Thyroid gland (tissue), 4 donors: ENCODE measurements at regions not wholly inside any gene's neighbourhood (a gene's known extent, or its start where the extent isn't known, plus 50 kb on each side); places are given as distances from the start of the nearest gene placed in this dataset.

Experiments used
- DNase-seq, 2 donors: peaks; one replicate each; pipeline ENCODE4 v3.0.0-alpha.2; 2019
- H3K27ac ChIP-seq, 3 donors: fragments of 200-600 bp; sonication (generic); 1 replicate in 2 of 3; 2 replicates in 1 of 3; pipeline ENCODE4 v1.5.1; 2016 to 2019; ENCODE audit warnings: mild to moderate bottlenecking in 1 of 3, moderate library complexity in 1 of 3
- H3K27me3 ChIP-seq: fragments of 200-600 bp; sonication (generic); one replicate; pipeline ENCODE4 v1.5.1; 2019
- H3K36me3 ChIP-seq, 2 donors: fragments of 200-600 bp; sonication (generic); one replicate each; pipeline ENCODE4 v1.5.1; 2016 to 2019
- H3K4me1 ChIP-seq, 2 donors: fragments of 200-600 bp; sonication (generic); one replicate each; pipeline ENCODE4 v1.5.1; 2017 to 2019
- H3K4me3 ChIP-seq, 3 donors: fragments of 200-600 bp; sonication (generic); replicated peaks in 1 of 3; 1 replicate in 2 of 3; 2 replicates in 1 of 3; pipeline ENCODE4 v1.5.1; 2016; ENCODE audit warnings: mild to moderate bottlenecking in 1 of 3
- H3K9me3 ChIP-seq: fragments of 200-600 bp; sonication (generic); one replicate; pipeline ENCODE4 v1.5.1; 2017
- CTCF ChIP-seq, 6 experiments: fragments of 200-600 bp in 3 of 6; fragments of 450-650 bp in 3 of 6; sonication (generic) in 3 of 6; IDR thresholded peaks; one replicate each; pipeline ENCODE4 v1.5.1; 2016 to 2019; ENCODE audit warnings: antibody characterized with exemption in 6 of 6, mild to moderate bottlenecking in 2 of 6, inconsistent platforms in 1 of 6, moderate library complexity in 1 of 6
- POLR2A ChIP-seq, 2 donors: fragments of 450-650 bp; IDR thresholded peaks; one replicate each; pipeline ENCODE4 v1.6.1; 2017; ENCODE audit warnings: antibody characterized with exemption in 2 of 2, mild to moderate bottlenecking in 2 of 2, moderate library complexity in 1 of 2
- whole genome bisulfite sequencing, 2 donors: methylation state at CpG; one replicate each; pipeline ENCODE4 v1.1.5; 2017; 5-methylcytosine and 5-hydroxymethylcytosine counted together
- intact Hi-C: fragments of 100-400 bp; cut with DNase I; formaldehyde crosslinking; loops from one replicate; pipeline ENCODE4 v1.15.1; 2023

GRCh38 chr15:95793231-95793630, 537.3 kb upstream of the NR2F2 start:
- Histone ChIP-seq H3K27ac (no peak overlapping the region), H3K36me3 (no peaks in the 10 kb centered on the region), H3K4me1 (no peaks in the 10 kb centered on the region), H3K9me3 (no peaks in the 10 kb centered on the region), H3K27me3 (no peaks in the 10 kb centered on the region), H3K4me3 (no peak overlapping the region)
- WGBS, 2 donors, result 85 to 93% methylated on average over 2 of the region's 2 CpGs
- intact Hi-C loops, result no loop called here
- TF ChIP-seq POLR2A (IDR thresholded peaks at IDR 0.05) (no peak), CTCF (IDR thresholded peaks at IDR 0.05) (no peak)
- no peak for DNase-seq

GRCh38 chr15:95795386-95795785, 535.1 kb upstream of the NR2F2 start:
- Histone ChIP-seq H3K9me3 (no peaks in the 10 kb centered on the region), H3K4me3 (no peak overlapping the region), H3K36me3 (no peaks in the 10 kb centered on the region), H3K4me1 (no peaks in the 10 kb centered on the region), H3K27ac (no peak overlapping the region), H3K27me3 (no peaks in the 10 kb centered on the region)
- DNase-seq, result no peak
- intact Hi-C loops, result no loop called here
- no peak for TF ChIP-seq POLR2A (IDR thresholded peaks at IDR 0.05)
- TF ChIP-seq CTCF (IDR thresholded peaks at IDR 0.05), result no peak
- 89 to 93% methylated on average over 1 of the region's 1 CpG for WGBS, 2 donors

- TF ChIP-seq POLR2A (IDR thresholded peaks at IDR 0.05) (no peak), CTCF (IDR thresholded peaks at IDR 0.05) (no peak)
- 94 to 96% methylated on average over 12 of the region's 12 CpGs for WGBS, 2 donors
- Histone ChIP-seq H3K4me3 (no peak overlapping the region), H3K9me3 (no peaks in the 10 kb centered on the region), H3K27ac (no peak overlapping the region), H3K36me3 (no peaks in the 10 kb centered on the region), H3K27me3 (no peaks in the 10 kb centered on the region), H3K4me1 (no peaks in the 10 kb centered on the region)
- intact Hi-C loops, result no loop called here
- DNase-seq, result no peak
Measured at GRCh38 chr15:95799286-95800200, 531.0 kb upstream of the NR2F2 start.

- no peaks in the 10 kb centered on the region for H3K4me1 ChIP-seq
- intact Hi-C loops, result no loop called here
- no peaks in the 10 kb centered on the region for H3K36me3 ChIP-seq
- DNase-seq, result no peak
- no peaks in the 10 kb centered on the region for H3K27me3 ChIP-seq
- H3K27ac ChIP-seq, result no peak overlapping the region
- H3K4me3 ChIP-seq, result no peak overlapping the region
- H3K9me3 ChIP-seq, result no peaks in the 10 kb centered on the region
- TF ChIP-seq CTCF (IDR thresholded peaks at IDR 0.05) (no peak), POLR2A (IDR thresholded peaks at IDR 0.05) (no peak)
Measured at GRCh38 chr15:95804484-95804883, 526.0 kb upstream of the NR2F2 start.

GRCh38 chr15:95812491-95812890, 518.0 kb upstream of the NR2F2 start:
- WGBS, 2 donors, result 69 to 74% methylated on average over 2 of the region's 2 CpGs

More at GRCh38 chr15:95812491-95812890, 518.0 kb upstream of the NR2F2 start:
- no peak for DNase-seq
- no peak for TF ChIP-seq POLR2A (IDR thresholded peaks at IDR 0.05)
- no peak for TF ChIP-seq CTCF (IDR thresholded peaks at IDR 0.05)
- H3K27me3 ChIP-seq, result no peaks in the 10 kb centered on the region
- H3K4me3 ChIP-seq, result no peak overlapping the region
- no peaks in the 10 kb centered on the region for H3K9me3 ChIP-seq
- H3K36me3 ChIP-seq, result no peaks in the 10 kb centered on the region
- no peaks in the 10 kb centered on the region for H3K4me1 ChIP-seq
- no peak overlapping the region for H3K27ac ChIP-seq
- intact Hi-C loops, result no loop called here
